PC-9 (cell line): ENCODE measurements at regions not wholly inside any gene's neighbourhood (a gene's known extent, or its start where the extent isn't known, plus 50 kb on each side); places are given as distances from the start of the nearest gene placed in this dataset.

ENCODE experiments used
- BruUV-seq: library from RNA; stranded (reverse); fragments of 400-500 nt; replicated peaks from 2 replicates; lab custom pipeline; 2021; lab: Mats Ljungman, UMichigan
- CTCF ChIA-PET: fragments of 300-600 bp; sonication (Branson Sonifier 250); formaldehyde crosslinking; loops from one replicate; lab custom pipeline; 2022; ENCODE audit warnings: antibody characterized with exemption; lab: Charles Lee
- POLR2A ChIA-PET: fragments of 300-600 bp; sonication (Branson Sonifier 250); formaldehyde crosslinking; loops from one replicate; lab custom pipeline; 2022; ENCODE audit warnings: antibody characterized with exemption; ENCODE audit not compliant: unreplicated experiment; lab: Charles Lee
- DNase-seq, 2 experiments: peaks; one replicate each; pipeline versions ENCODE4 v3.0.0 to v3.0.0-alpha.2; 2015 to 2022; ENCODE audit warnings: mixed read lengths in 1 of 2
- H2AFZ ChIP-seq: fragments of 200-600 bp; sonication (generic); 2 replicates; pipeline ENCODE4 v1.8.1; 2017; ENCODE audit warnings: antibody characterized with exemption
- H3F3A ChIP-seq: fragments of 200-600 bp; sonication (generic); 2 replicates; pipeline ENCODE4 v1.8.1; 2017; ENCODE audit warnings: antibody characterized with exemption, mild to moderate bottlenecking, low read depth; ENCODE audit not compliant: insufficient read depth
- H3K27ac ChIP-seq: fragments of 200-600 bp; sonication (generic); 2 replicates; pipeline ENCODE4 v1.6.1; 2016; ENCODE audit warnings: mixed run types
- H3K27me3 ChIP-seq: fragments of 200-600 bp; sonication (generic); 2 replicates; pipeline ENCODE4 v1.6.1; 2016; ENCODE audit warnings: low read depth, mixed run types; ENCODE audit not compliant: insufficient read depth
- H3K36me3 ChIP-seq: fragments of 200-600 bp; sonication (generic); 2 replicates; pipeline ENCODE4 v1.6.1; 2016; ENCODE audit warnings: low read depth, mixed run types
- H3K4me1 ChIP-seq: fragments of 200-600 bp; sonication (generic); replicated peaks from 2 replicates; pipeline ENCODE4 v1.6.1; 2016; ENCODE audit warnings: mixed run types; ENCODE audit not compliant: insufficient read depth
- H3K4me2 ChIP-seq: fragments of 200-600 bp; sonication (generic); 2 replicates; pipeline ENCODE4 v1.6.1; 2017; ENCODE audit warnings: mixed run types
- H3K4me3 ChIP-seq: fragments of 200-600 bp; sonication (generic); 2 replicates; pipeline ENCODE4 v1.6.1; 2016; ENCODE audit warnings: mixed run types
- H3K79me2 ChIP-seq: fragments of 200-600 bp; sonication (generic); 2 replicates; pipeline ENCODE4 v1.6.1; 2017; ENCODE audit warnings: low read depth, mixed run types
- H3K9me2 ChIP-seq: fragments of 200-600 bp; sonication (generic); 2 replicates; pipeline ENCODE4 v1.8.1; 2017; ENCODE audit warnings: mild to moderate bottlenecking; ENCODE audit not compliant: insufficient read depth
- H3K9me3 ChIP-seq: fragments of 200-600 bp; sonication (generic); 2 replicates; pipeline ENCODE4 v1.8.1; 2016; ENCODE audit warnings: low read depth; ENCODE audit not compliant: insufficient read depth
- H4K20me1 ChIP-seq: fragments of 200-600 bp; sonication (generic); 2 replicates; pipeline ENCODE4 v1.8.1; 2017; ENCODE audit not compliant: insufficient read depth
- EZH2 ChIP-seq: fragments of 200-600 bp; sonication (generic); IDR thresholded peaks from 2 replicates; pipeline ENCODE4 v1.8.0; 2017; ENCODE audit warnings: antibody characterized with exemption, low read depth
- intact Hi-C: fragments of 100-400 bp; cut with micrococcal nuclease; formaldehyde crosslinking; loops from one replicate; pipeline ENCODE4 v1.10.0; 2022; ENCODE audit not compliant: unreplicated experiment
- TF ChIP-seq, protein P1 (sequence below): fragments of 200-600 bp; sonication (generic); conservative IDR thresholded peaks from 2 replicates; pipeline ENCODE4 v1.6.1; 2017; ENCODE audit warnings: mixed run types, antibody characterized with exemption, mild to moderate bottlenecking, moderate library complexity

- CTCF ChIA-PET: interaction anchor here (0.6 kb wide), 1 partner anchor 784 kb away, joined by 4 read pairs; no protein-coding TSS in a partner anchor
- H3K4me3 ChIP-seq: no peak overlapping the region
- no peak for DNase-seq
- H3K36me3 ChIP-seq: no peaks in the 10 kb centered on the region
- H3K9me3 ChIP-seq: no peaks in the 10 kb centered on the region
- TF ChIP-seq, protein P1, sequence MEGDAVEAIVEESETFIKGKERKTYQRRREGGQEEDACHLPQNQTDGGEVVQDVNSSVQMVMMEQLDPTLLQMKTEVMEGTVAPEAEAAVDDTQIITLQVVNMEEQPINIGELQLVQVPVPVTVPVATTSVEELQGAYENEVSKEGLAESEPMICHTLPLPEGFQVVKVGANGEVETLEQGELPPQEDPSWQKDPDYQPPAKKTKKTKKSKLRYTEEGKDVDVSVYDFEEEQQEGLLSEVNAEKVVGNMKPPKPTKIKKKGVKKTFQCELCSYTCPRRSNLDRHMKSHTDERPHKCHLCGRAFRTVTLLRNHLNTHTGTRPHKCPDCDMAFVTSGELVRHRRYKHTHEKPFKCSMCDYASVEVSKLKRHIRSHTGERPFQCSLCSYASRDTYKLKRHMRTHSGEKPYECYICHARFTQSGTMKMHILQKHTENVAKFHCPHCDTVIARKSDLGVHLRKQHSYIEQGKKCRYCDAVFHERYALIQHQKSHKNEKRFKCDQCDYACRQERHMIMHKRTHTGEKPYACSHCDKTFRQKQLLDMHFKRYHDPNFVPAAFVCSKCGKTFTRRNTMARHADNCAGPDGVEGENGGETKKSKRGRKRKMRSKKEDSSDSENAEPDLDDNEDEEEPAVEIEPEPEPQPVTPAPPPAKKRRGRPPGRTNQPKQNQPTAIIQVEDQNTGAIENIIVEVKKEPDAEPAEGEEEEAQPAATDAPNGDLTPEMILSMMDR: no peak
- TF ChIP-seq EZH2: no peak
- H4K20me1 ChIP-seq: no peaks in the 10 kb centered on the region
- H3K4me2 ChIP-seq: no peak overlapping the region
- POLR2A ChIA-PET: no interaction called here
- no peak overlapping the region for H3K27ac ChIP-seq
- BruUV-seq: no TSS peak
- no peaks in the 10 kb centered on the region for H3F3A ChIP-seq
- intact Hi-C loops: no loop called here
- H2AFZ ChIP-seq: no peak overlapping the region
- H3K9me2 ChIP-seq: no peaks in the 10 kb centered on the region
- no peaks in the 10 kb centered on the region for H3K79me2 ChIP-seq
- H3K27me3 ChIP-seq: no peaks in the 10 kb centered on the region
- no peaks in the 10 kb centered on the region for H3K4me1 ChIP-seq
These were observed 1322.0 kb downstream of the ARAP2 start for GRCh38 chr4:34922325-34922724.

- no peak overlapping the region for H3K4me3 ChIP-seq
- intact Hi-C loops: no loop called here
- H3K4me2 ChIP-seq: no peak overlapping the region
- TF ChIP-seq, protein P1: no peak
- TF ChIP-seq EZH2: no peak
- H3K27ac ChIP-seq: no peak overlapping the region
- no peaks in the 10 kb centered on the region for H3K9me3 ChIP-seq
- H3K4me1 ChIP-seq: no peaks in the 10 kb centered on the region
- POLR2A ChIA-PET: no interaction called here
- H3F3A ChIP-seq: no peaks in the 10 kb centered on the region
- H4K20me1 ChIP-seq: no peaks in the 10 kb centered on the region
- H3K36me3 ChIP-seq: no peaks in the 10 kb centered on the region
- H3K27me3 ChIP-seq: no peaks in the 10 kb centered on the region
- CTCF ChIA-PET: no interaction called here
- no peaks in the 10 kb centered on the region for H3K9me2 ChIP-seq
- H2AFZ ChIP-seq: no peak overlapping the region
- peak in 1 of 2 experiments; percentile 37 for DNase-seq
- BruUV-seq: no TSS peak
- H3K79me2 ChIP-seq: no peaks in the 10 kb centered on the region
These were observed 1311.7 kb downstream of the ARAP2 start for GRCh38 chr4:34932591-34932990.

- intact Hi-C loops: no loop called here
- no TSS peak for BruUV-seq
- Histone ChIP-seq H3K79me2 (no peaks in the 10 kb centered on the region), H3F3A (no peaks in the 10 kb centered on the region), H4K20me1 (no peaks in the 10 kb centered on the region), H3K27ac (no peak overlapping the region), H3K4me1 (no peaks in the 10 kb centered on the region), H3K36me3 (no peaks in the 10 kb centered on the region), H3K9me3 (no peaks in the 10 kb centered on the region), H3K4me2 (no peak overlapping the region), H3K9me2 (no peaks in the 10 kb centered on the region), H3K4me3 (no peak overlapping the region), H3K27me3 (no peaks in the 10 kb centered on the region), H2AFZ (no peak overlapping the region)
- CTCF ChIA-PET: no interaction called here
- no peak for DNase-seq
- TF ChIP-seq, protein P1: no peak
- TF ChIP-seq EZH2: no peak
- POLR2A ChIA-PET: no interaction called here
These were observed 1308.6 kb downstream of the ARAP2 start for GRCh38 chr4:34935739-34936138.
